IPS-15b (cell line): ENCODE measurements at regions not wholly inside any gene's neighbourhood (a gene's known extent, or its start where the extent isn't known, plus 50 kb on each side); places are given as distances from the start of the nearest gene placed in this dataset.

Experiments
- H3K27me3 ChIP-seq: one replicate; pipeline ENCODE4 v1.6.1; 2013; ENCODE audit warnings: low read length; ENCODE audit not compliant: control insufficient read depth, insufficient read depth
- H3K36me3 ChIP-seq: one replicate; pipeline ENCODE4 v1.6.1; 2013; ENCODE audit warnings: low read length; ENCODE audit not compliant: control insufficient read depth, insufficient read depth
- H3K4me1 ChIP-seq: one replicate; pipeline ENCODE4 v1.6.1; 2013; ENCODE audit warnings: mild to moderate bottlenecking, low read length; ENCODE audit not compliant: control insufficient read depth, insufficient read depth
- H3K4me3 ChIP-seq: one replicate; pipeline ENCODE4 v1.5.1; 2013; ENCODE audit warnings: low read depth, low read length
- H3K9ac ChIP-seq: one replicate; pipeline ENCODE4 v1.6.1; 2013; ENCODE audit warnings: low read depth, mild to moderate bottlenecking, low read length
- H3K9me3 ChIP-seq: one replicate; pipeline ENCODE4 v1.6.1; 2013; ENCODE audit warnings: mild to moderate bottlenecking, low read length; ENCODE audit not compliant: control insufficient read depth, insufficient read depth

GRCh38 chr4:14277505-14277904 is 650.0 kb upstream of the BOD1L1 start:
- no peaks in the 10 kb centered on the region for H3K9me3 ChIP-seq
- no peak overlapping the region for H3K4me3 ChIP-seq
- no peaks in the 10 kb centered on the region for H3K36me3 ChIP-seq
- no peak overlapping the region for H3K9ac ChIP-seq
- no peaks in the 10 kb centered on the region for H3K4me1 ChIP-seq
- H3K27me3 ChIP-seq = no peaks in the 10 kb centered on the region

GRCh38 chr4:14280567-14280966 is 653.0 kb upstream of the BOD1L1 start:
- Histone ChIP-seq H3K4me3 (no peak overlapping the region), H3K4me1 (no peaks in the 10 kb centered on the region), H3K9me3 (no peaks in the 10 kb centered on the region), H3K36me3 (no peaks in the 10 kb centered on the region), H3K27me3 (no peaks in the 10 kb centered on the region), H3K9ac (no peak overlapping the region)

- Histone ChIP-seq H3K27me3 (no peaks in the 10 kb centered on the region), H3K9me3 (peaks cover 3% of the 10 kb centered on the region), H3K4me3 (no peak overlapping the region), H3K4me1 (no peaks in the 10 kb centered on the region), H3K9ac (no peak overlapping the region), H3K36me3 (no peaks in the 10 kb centered on the region)
Measured at GRCh38 chr4:14284578-14284977, 657.1 kb upstream of the BOD1L1 start.

- Histone ChIP-seq H3K9ac (no peak overlapping the region), H3K27me3 (no peaks in the 10 kb centered on the region), H3K4me3 (no peak overlapping the region), H3K9me3 (peaks cover 3% of the 10 kb centered on the region), H3K36me3 (no peaks in the 10 kb centered on the region), H3K4me1 (peaks cover 3% of the 10 kb centered on the region)
Measured at GRCh38 chr4:14289708-14290107, 662.2 kb upstream of the BOD1L1 start.

GRCh38 chr4:14293582-14293981 is 666.1 kb upstream of the BOD1L1 start:
- Histone ChIP-seq H3K4me1 (peaks cover 3% of the 10 kb centered on the region), H3K27me3 (no peaks in the 10 kb centered on the region), H3K9me3 (no peaks in the 10 kb centered on the region), H3K4me3 (no peak overlapping the region), H3K9ac (no peak overlapping the region), H3K36me3 (no peaks in the 10 kb centered on the region)

GRCh38 chr4:14294611-14295010 is 667.1 kb upstream of the BOD1L1 start:
- Histone ChIP-seq H3K9me3 (no peaks in the 10 kb centered on the region), H3K4me3 (no peak overlapping the region), H3K9ac (no peak overlapping the region), H3K4me1 (peaks cover 3% of the 10 kb centered on the region), H3K27me3 (no peaks in the 10 kb centered on the region), H3K36me3 (no peaks in the 10 kb centered on the region)

- Histone ChIP-seq H3K4me1 (no peaks in the 10 kb centered on the region), H3K4me3 (no peak overlapping the region), H3K36me3 (no peaks in the 10 kb centered on the region), H3K27me3 (no peaks in the 10 kb centered on the region), H3K9me3 (no peaks in the 10 kb centered on the region), H3K9ac (no peak overlapping the region)
Measured at GRCh38 chr4:14299166-14299565, 671.6 kb upstream of the BOD1L1 start.

GRCh38 chr4:14302021-14302420 is 674.5 kb upstream of the BOD1L1 start:
- no peaks in the 10 kb centered on the region for H3K36me3 ChIP-seq
- H3K9me3 ChIP-seq = no peaks in the 10 kb centered on the region
- H3K4me1 ChIP-seq = no peaks in the 10 kb centered on the region
- no peak overlapping the region for H3K9ac ChIP-seq
- no peak overlapping the region for H3K4me3 ChIP-seq
- no peaks in the 10 kb centered on the region for H3K27me3 ChIP-seq

- H3K36me3 ChIP-seq = no peaks in the 10 kb centered on the region
- H3K9me3 ChIP-seq = no peaks in the 10 kb centered on the region
- no peak overlapping the region for H3K4me3 ChIP-seq
- H3K4me1 ChIP-seq = no peaks in the 10 kb centered on the region
- no peaks in the 10 kb centered on the region for H3K27me3 ChIP-seq
- no peak overlapping the region for H3K9ac ChIP-seq
Measured at GRCh38 chr4:14303856-14304255, 676.3 kb upstream of the BOD1L1 start.

GRCh38 chr4:14308229-14308651 is 680.7 kb upstream of the BOD1L1 start:
- H3K36me3 ChIP-seq = no peaks in the 10 kb centered on the region
- H3K9me3 ChIP-seq = no peaks in the 10 kb centered on the region
- H3K4me1 ChIP-seq = no peaks in the 10 kb centered on the region
- H3K27me3 ChIP-seq = no peaks in the 10 kb centered on the region
- no peak overlapping the region for H3K9ac ChIP-seq
- no peak overlapping the region for H3K4me3 ChIP-seq

GRCh38 chr4:14309431-14309830 is 681.9 kb upstream of the BOD1L1 start:
- Histone ChIP-seq H3K9ac (no peak overlapping the region), H3K4me1 (no peaks in the 10 kb centered on the region), H3K9me3 (no peaks in the 10 kb centered on the region)

GRCh38 chr4:14313757-14314156 is 686.2 kb upstream of the BOD1L1 start:
- Histone ChIP-seq H3K27me3 (no peaks in the 10 kb centered on the region), H3K9ac (no peak overlapping the region), H3K36me3 (no peaks in the 10 kb centered on the region), H3K4me3 (no peak overlapping the region), H3K9me3 (no peaks in the 10 kb centered on the region), H3K4me1 (no peaks in the 10 kb centered on the region)

More at GRCh38 chr4:14309431-14309830, 681.9 kb upstream of the BOD1L1 start:
- Histone ChIP-seq H3K36me3 (no peaks in the 10 kb centered on the region), H3K4me3 (no peak overlapping the region), H3K27me3 (no peaks in the 10 kb centered on the region)

- no peaks in the 10 kb centered on the region for H3K27me3 ChIP-seq
- no peak overlapping the region for H3K4me3 ChIP-seq
- no peaks in the 10 kb centered on the region for H3K4me1 ChIP-seq
- H3K9ac ChIP-seq = no peak overlapping the region
- no peaks in the 10 kb centered on the region for H3K36me3 ChIP-seq
- no peaks in the 10 kb centered on the region for H3K9me3 ChIP-seq
Measured at GRCh38 chr4:14315129-14315528, 687.2 kb upstream of the CPEB2 start.
